ENCODE measurements at regions not wholly inside any gene's neighbourhood (a gene's known extent, or its start where the extent isn't known, plus 50 kb on each side); places are given as distances from the start of the nearest gene placed in this dataset.

DNA sequence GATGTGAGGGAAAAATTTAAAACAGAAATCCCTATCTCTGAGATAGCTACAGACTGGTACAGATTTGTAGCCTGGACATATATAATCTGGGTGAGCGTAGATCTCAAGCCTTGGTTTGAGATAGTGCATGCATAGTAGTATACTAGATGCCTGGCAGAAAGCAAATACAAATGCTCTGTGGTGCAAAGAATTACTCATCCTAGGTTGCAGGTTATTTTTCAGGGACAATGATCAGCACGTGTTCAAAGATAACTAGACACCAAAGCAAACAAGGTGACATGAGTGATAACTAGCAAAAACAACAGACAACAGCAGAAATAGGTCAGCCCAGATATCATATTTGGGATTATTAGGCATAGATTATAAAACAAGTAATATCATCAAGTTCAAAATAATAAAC lies 292.5 kb downstream of the HLX start:
- TF ChIP-seq EZH2 (IDR thresholded peaks at IDR 0.05; ENCODE audit: borderline replicate concordance, control insufficient read depth, low read depth, low read length): no peak
- no peak for TF ChIP-seq POLR2AphosphoS5 (IDR thresholded peaks at IDR 0.05; ENCODE audit: low read length)
- TF ChIP-seq CHD2 (IDR thresholded peaks at IDR 0.05; ENCODE audit: borderline replicate concordance, low read depth, low read length): no peak
- TF ChIP-seq, protein P1, sequence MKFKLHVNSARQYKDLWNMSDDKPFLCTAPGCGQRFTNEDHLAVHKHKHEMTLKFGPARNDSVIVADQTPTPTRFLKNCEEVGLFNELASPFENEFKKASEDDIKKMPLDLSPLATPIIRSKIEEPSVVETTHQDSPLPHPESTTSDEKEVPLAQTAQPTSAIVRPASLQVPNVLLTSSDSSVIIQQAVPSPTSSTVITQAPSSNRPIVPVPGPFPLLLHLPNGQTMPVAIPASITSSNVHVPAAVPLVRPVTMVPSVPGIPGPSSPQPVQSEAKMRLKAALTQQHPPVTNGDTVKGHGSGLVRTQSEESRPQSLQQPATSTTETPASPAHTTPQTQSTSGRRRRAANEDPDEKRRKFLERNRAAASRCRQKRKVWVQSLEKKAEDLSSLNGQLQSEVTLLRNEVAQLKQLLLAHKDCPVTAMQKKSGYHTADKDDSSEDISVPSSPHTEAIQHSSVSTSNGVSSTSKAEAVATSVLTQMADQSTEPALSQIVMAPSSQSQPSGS (IDR thresholded peaks at IDR 0.05; ENCODE audit: low read length): no peak
- TF ChIP-seq, protein P2, sequence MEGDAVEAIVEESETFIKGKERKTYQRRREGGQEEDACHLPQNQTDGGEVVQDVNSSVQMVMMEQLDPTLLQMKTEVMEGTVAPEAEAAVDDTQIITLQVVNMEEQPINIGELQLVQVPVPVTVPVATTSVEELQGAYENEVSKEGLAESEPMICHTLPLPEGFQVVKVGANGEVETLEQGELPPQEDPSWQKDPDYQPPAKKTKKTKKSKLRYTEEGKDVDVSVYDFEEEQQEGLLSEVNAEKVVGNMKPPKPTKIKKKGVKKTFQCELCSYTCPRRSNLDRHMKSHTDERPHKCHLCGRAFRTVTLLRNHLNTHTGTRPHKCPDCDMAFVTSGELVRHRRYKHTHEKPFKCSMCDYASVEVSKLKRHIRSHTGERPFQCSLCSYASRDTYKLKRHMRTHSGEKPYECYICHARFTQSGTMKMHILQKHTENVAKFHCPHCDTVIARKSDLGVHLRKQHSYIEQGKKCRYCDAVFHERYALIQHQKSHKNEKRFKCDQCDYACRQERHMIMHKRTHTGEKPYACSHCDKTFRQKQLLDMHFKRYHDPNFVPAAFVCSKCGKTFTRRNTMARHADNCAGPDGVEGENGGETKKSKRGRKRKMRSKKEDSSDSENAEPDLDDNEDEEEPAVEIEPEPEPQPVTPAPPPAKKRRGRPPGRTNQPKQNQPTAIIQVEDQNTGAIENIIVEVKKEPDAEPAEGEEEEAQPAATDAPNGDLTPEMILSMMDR (IDR thresholded peaks at IDR 0.05 in 2 of 3, conservative IDR thresholded peaks at IDR 0.05 in 1 of 3; ENCODE audit: control insufficient read depth in 2 of 3, extremely low read depth in 1 of 3, insufficient read depth in 1 of 3, low read depth in 3 of 3, low read length in 3 of 3): no peak
- TF ChIP-seq SP1 (IDR thresholded peaks at IDR 0.05; ENCODE audit: low read depth, low read length): no peak
- no peak for TF ChIP-seq BHLHE40 (IDR thresholded peaks at IDR 0.05; ENCODE audit: borderline replicate concordance in 1 of 2, low read depth in 2 of 2, low read length in 1 of 2)
- TF ChIP-seq, protein P3, sequence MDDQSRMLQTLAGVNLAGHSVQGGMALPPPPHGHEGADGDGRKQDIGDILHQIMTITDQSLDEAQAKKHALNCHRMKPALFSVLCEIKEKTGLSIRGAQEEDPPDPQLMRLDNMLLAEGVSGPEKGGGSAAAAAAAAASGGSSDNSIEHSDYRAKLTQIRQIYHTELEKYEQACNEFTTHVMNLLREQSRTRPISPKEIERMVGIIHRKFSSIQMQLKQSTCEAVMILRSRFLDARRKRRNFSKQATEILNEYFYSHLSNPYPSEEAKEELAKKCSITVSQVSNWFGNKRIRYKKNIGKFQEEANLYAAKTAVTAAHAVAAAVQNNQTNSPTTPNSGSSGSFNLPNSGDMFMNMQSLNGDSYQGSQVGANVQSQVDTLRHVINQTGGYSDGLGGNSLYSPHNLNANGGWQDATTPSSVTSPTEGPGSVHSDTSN (IDR thresholded peaks at IDR 0.05; ENCODE audit: insufficient replicate concordance, low read depth, low read length): no peak
